HG02588 (cell line): ENCODE measurements at regions not wholly inside any gene's neighbourhood (a gene's known extent, or its start where the extent isn't known, plus 50 kb on each side); places are given as distances from the start of the nearest gene placed in this dataset.

Experiments
- ATAC-seq: cut with Tn5 transposase; IDR thresholded peaks from one replicate; pipeline ENCODE4 v1.9.1; 2021; ENCODE audit warnings: mild to moderate bottlenecking, moderate library complexity; ENCODE audit not compliant: unreplicated experiment

DNA sequence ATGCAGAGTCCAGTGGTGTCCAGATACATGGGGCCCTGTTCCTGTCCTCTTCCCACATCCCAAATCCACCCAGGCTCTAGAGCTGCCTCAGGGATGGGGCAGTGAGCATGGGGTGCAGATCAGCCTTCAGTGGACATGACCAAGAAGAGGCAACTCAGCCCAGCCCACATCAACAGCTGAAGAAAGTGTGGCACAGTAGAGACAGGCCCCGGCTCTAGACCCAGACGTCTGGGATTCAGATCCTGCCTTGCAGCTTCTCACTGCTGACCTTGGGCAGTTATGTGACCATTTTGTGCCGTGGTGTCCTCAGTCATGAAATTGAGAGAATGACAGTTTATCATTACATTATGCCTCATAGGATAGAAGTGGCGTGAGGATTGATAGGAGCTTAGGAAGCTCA, 54.6 kb upstream of the CST7 start:
- no peak for ATAC-seq

GRCh38 chr20:24894967-24895366, 54.1 kb upstream of the CST7 start:
- ATAC-seq, result no peak

DNA sequence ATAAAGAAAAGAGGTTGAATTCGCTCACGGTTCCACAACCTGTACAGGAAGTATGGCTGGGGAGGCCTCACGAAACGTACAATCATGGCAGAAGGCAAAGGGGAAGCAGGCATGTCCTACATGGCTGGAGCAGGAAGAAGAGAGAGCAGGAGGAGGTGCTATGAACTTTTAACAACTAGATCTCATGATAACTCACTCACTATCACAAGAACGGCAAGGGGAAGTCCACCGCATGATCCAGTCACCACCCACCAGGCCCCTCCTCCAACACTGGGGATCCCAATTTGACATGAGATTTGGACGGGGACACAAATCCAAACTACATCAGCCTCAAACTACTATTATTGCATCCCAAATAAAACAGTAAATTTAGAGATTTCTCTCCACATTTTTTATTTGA, 53.6 kb upstream of the CST7 start:
- no peak for ATAC-seq

DNA sequence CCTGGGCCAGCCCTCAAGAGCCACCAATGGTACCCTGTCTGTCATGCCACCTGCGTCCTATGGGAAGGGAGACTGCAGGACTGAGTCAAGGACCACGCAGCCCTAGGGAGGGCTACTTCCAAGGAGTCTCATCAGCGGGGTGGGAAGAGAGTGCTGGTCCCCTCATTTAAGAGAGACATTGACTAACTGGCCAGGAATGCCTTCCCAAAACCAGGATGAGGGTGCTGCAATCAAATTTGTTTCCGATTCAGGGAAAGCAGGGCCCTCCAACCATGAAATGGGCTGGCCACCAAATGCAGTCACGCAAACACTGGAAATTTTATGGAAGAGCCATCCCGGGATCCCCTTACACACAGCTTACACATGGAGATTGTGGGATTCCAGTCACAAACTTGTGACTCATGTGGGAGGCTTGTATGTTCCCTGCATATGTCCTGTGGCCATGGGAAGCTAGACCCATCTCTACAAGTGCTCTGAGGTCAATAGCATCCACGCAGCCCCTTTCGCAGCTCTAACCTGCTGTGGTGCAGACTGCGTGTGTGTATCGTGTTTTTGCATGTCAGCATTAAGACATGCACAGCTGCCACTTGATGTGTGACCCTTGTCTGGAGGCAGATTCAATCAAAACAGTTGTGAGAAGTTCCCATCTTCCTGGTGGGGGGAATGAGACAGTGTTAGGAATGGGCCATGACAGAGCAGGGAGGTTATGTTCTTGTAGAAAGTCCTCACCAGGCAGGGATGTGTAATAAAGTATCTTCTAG, 53.0 kb upstream of the CST7 start:
- ATAC-seq, result no peak

DNA sequence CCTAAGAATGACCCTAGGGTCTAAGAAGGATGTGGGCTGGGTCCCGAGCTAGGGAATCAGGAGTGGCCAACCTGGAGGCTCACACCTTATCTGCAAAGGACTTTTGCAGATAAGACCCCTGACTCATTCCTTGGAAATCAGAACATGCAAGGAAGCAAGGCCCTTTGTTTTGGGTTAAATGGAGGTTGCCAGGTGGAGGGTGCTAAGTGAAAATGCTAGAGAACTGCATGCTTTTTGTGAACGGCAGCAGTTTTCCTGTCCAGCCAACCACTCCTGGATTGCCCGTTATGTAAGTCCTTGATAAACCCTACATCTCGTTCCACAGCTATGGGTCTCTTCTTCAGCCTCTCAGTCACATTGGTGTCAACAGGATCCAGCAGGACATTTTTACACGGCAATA, 52.1 kb upstream of the CST7 start:
- ATAC-seq, result no peak

- ATAC-seq, result no peak
Measured at GRCh38 chr20:24897974-24898373, 51.1 kb upstream of the CST7 start.

DNA sequence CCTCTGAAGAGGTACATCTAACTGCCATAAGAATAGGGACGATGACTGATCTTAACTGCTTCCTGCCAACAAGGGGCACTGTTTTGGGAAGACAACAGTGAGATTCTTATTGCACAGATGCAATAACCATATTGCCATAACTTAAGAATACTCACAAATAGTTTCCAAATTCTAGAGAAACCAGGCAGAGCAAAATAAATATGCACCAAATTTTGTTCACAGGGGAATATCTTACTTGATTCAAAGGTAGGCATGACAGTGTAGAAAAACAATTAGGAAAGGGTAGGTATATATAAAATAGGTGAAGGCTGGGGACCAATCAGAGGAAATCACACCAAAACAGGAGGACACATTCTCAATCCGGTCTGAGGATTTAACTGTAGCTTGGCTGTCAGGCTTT, 49.9 kb upstream of the CST7 start:
- no peak for ATAC-seq
